ENCODE measurements at regions not wholly inside any gene's neighbourhood (a gene's known extent, or its start where the extent isn't known, plus 50 kb on each side); places are given as distances from the start of the nearest gene placed in this dataset.

- TF ChIP-seq EZH2phosphoT487 (IDR thresholded peaks at IDR 0.05; ENCODE audit: low read depth, severe bottlenecking, unreplicated experiment), result no peak
- TF ChIP-seq CTCF (IDR thresholded peaks at IDR 0.05; ENCODE audit: poor library complexity), result no peak
- no peak for TF ChIP-seq EZH2 (IDR thresholded peaks at IDR 0.05; ENCODE audit: borderline replicate concordance)
Observed at GRCh38 chr9:3040761-3041160, 196.9 kb upstream of the PUM3 start.
